Gastrocnemius medialis (tissue), 4 donors: ENCODE measurements at regions not wholly inside any gene's neighbourhood (a gene's known extent, or its start where the extent isn't known, plus 50 kb on each side); places are given as distances from the start of the nearest gene placed in this dataset.

Experiments
- CTCF ChIP-seq, 5 experiments: fragments of 450-650 bp in 3 of 5; fragments of 200-600 bp in 2 of 5; sonication (generic) in 2 of 5; IDR thresholded peaks in 4 of 5; conservative IDR thresholded peaks in 1 of 5; 1 replicate in 4 of 5; 2 replicates in 1 of 5; pipeline ENCODE4 v1.5.1; 2016 to 2019; ENCODE audit warnings: antibody characterized with exemption in 5 of 5, mild to moderate bottlenecking in 3 of 5, moderate library complexity in 3 of 5
- POLR2A ChIP-seq, 2 donors: fragments of 450-650 bp; IDR thresholded peaks; one replicate each; pipeline ENCODE4 v1.6.1; 2017; ENCODE audit warnings: antibody characterized with exemption in 2 of 2, mild to moderate bottlenecking in 2 of 2, moderate library complexity in 2 of 2

- TF ChIP-seq POLR2A (IDR thresholded peaks at IDR 0.05): no peak
- no peak for TF ChIP-seq CTCF (IDR thresholded peaks at IDR 0.05 in 4 of 5, conservative IDR thresholded peaks at IDR 0.05 in 1 of 5)
These were observed 114.6 kb upstream of the GRK3 start for GRCh38 chr22:25449781-25450317.
